ENCODE measurements at regions not wholly inside any gene's neighbourhood (a gene's known extent, or its start where the extent isn't known, plus 50 kb on each side); places are given as distances from the start of the nearest gene placed in this dataset.
"Not testable (repeated sequence)": the region's sequence is repeated elsewhere in the genome, so short reads cannot be mapped to it uniquely, and the experiment has no call there.

GRCh38 chr12:87254381-87255030 lies 774.7 kb downstream of the C12orf50 start:
- no peak for DNase-seq (ENCODE audit: low spot score)

GRCh38 chr12:87253157-87253556 lies 776.0 kb downstream of the C12orf50 start:
- DNase-seq (ENCODE audit: low spot score) = no peak

- no peak for DNase-seq (ENCODE audit: low spot score)
Observed at GRCh38 chr12:87246726-87247125, 782.5 kb downstream of the C12orf50 start.

- no peak for DNase-seq (ENCODE audit: low spot score)
Observed at GRCh38 chr12:87238466-87238865, 790.7 kb downstream of the C12orf50 start.

GRCh38 chr12:87234898-87235297 lies 794.3 kb downstream of the C12orf50 start:
- DNase-seq (ENCODE audit: low spot score) = no peak

- DNase-seq (ENCODE audit: low spot score) = no peak
Observed at GRCh38 chr12:87233671-87234070, 795.5 kb downstream of the C12orf50 start.

- no peak for DNase-seq (ENCODE audit: low spot score)
Observed at GRCh38 chr12:87231818-87232217, 797.4 kb downstream of the C12orf50 start.

GRCh38 chr12:87230441-87230840 lies 798.8 kb downstream of the C12orf50 start:
- no peak for DNase-seq (ENCODE audit: low spot score)

GRCh38 chr12:87227162-87227561 lies 802.0 kb downstream of the C12orf50 start:
- no peak for DNase-seq (ENCODE audit: low spot score)

GRCh38 chr12:87217491-87217890 lies 811.7 kb downstream of the C12orf50 start:
- DNase-seq (ENCODE audit: low spot score) = no peak

- DNase-seq (ENCODE audit: low spot score) = no peak
Observed at GRCh38 chr12:87216436-87216835, 812.8 kb downstream of the C12orf50 start.

GRCh38 chr12:87202189-87202588 lies 827.0 kb downstream of the C12orf50 start:
- no peak for DNase-seq (ENCODE audit: low spot score)

- DNase-seq (ENCODE audit: low spot score) = no peak
Observed at GRCh38 chr12:87201598-87201997, 827.6 kb downstream of the C12orf50 start.

- DNase-seq (ENCODE audit: low spot score) = no peak
Observed at GRCh38 chr12:87200289-87200979, 828.8 kb downstream of the C12orf50 start.

GRCh38 chr12:87198181-87198580 lies 831.0 kb downstream of the C12orf50 start:
- no peak for DNase-seq (ENCODE audit: low spot score)

- DNase-seq (ENCODE audit: low spot score) = no peak
Observed at GRCh38 chr12:87196321-87196720, 832.9 kb downstream of the C12orf50 start.

GRCh38 chr12:87194389-87194788 lies 834.8 kb downstream of the C12orf50 start:
- DNase-seq (ENCODE audit: low spot score) = not testable (repeated sequence)

- no peak for DNase-seq (ENCODE audit: low spot score)
Observed at GRCh38 chr12:87185367-87185766, 843.8 kb downstream of the C12orf50 start.

- DNase-seq (ENCODE audit: low spot score) = no peak
Observed at GRCh38 chr12:87182696-87183233, 846.4 kb downstream of the C12orf50 start.

GRCh38 chr12:87171356-87171755 lies 857.8 kb downstream of the C12orf50 start:
- no peak for DNase-seq (ENCODE audit: low spot score)

GRCh38 chr12:87169010-87169409 lies 860.2 kb downstream of the C12orf50 start:
- no peak for DNase-seq (ENCODE audit: low spot score)

GRCh38 chr12:87165733-87166375 lies 863.3 kb downstream of the C12orf50 start:
- DNase-seq (ENCODE audit: low spot score) = no peak

GRCh38 chr12:87163122-87163521 lies 866.1 kb downstream of the C12orf50 start:
- no peak for DNase-seq (ENCODE audit: low spot score)

All from NAMALWA (cell line).